Skin of body (tissue), 1 donor: ENCODE measurements at regions not wholly inside any gene's neighbourhood (a gene's known extent, or its start where the extent isn't known, plus 50 kb on each side); places are given as distances from the start of the nearest gene placed in this dataset.
"Not testable (repeated sequence)": the region's sequence is repeated elsewhere in the genome, so short reads cannot be mapped to it uniquely, and the experiment has no call there.

Experiments
- DNase-seq: peaks from one replicate; lab custom pipeline; 2025; lab: John Stamatoyannopoulos, UW

- no peak for DNase-seq
Observed at GRCh38 chr1:199508072-199508471, 519.4 kb upstream of the NR5A2 start.

GRCh38 chr1:199508653-199509052, 518.9 kb upstream of the NR5A2 start:
- DNase-seq, result no peak

GRCh38 chr1:199509456-199509855, 518.1 kb upstream of the NR5A2 start:
- DNase-seq, result no peak

GRCh38 chr1:199510314-199510713, 517.2 kb upstream of the NR5A2 start:
- DNase-seq, result no peak

GRCh38 chr1:199512037-199512710, 515.3 kb upstream of the NR5A2 start:
- no peak for DNase-seq

- no peak for DNase-seq
Observed at GRCh38 chr1:199515261-199515660, 512.2 kb upstream of the NR5A2 start.

- no peak for DNase-seq
Observed at GRCh38 chr1:199522338-199522737, 505.2 kb upstream of the NR5A2 start.

GRCh38 chr1:199522936-199523335, 504.6 kb upstream of the NR5A2 start:
- DNase-seq, result no peak

GRCh38 chr1:199529324-199529723, 498.2 kb upstream of the NR5A2 start:
- DNase-seq, result no peak

- not testable (repeated sequence) for DNase-seq
Observed at GRCh38 chr1:199533361-199533760, 494.1 kb upstream of the NR5A2 start.

- DNase-seq, result no peak
Observed at GRCh38 chr1:199545780-199546179, 481.7 kb upstream of the NR5A2 start.

- no peak for DNase-seq
Observed at GRCh38 chr1:199546323-199546722, 481.2 kb upstream of the NR5A2 start.

GRCh38 chr1:199549421-199549820, 478.1 kb upstream of the NR5A2 start:
- no peak for DNase-seq

GRCh38 chr1:199550199-199551065, 477.1 kb upstream of the NR5A2 start:
- DNase-seq, result no peak

GRCh38 chr1:199551967-199552565, 475.4 kb upstream of the NR5A2 start:
- peak; percentile 50 for DNase-seq

- DNase-seq, result no peak
Observed at GRCh38 chr1:199553104-199553503, 474.4 kb upstream of the NR5A2 start.

- DNase-seq, result no peak
Observed at GRCh38 chr1:199561334-199561733, 466.2 kb upstream of the NR5A2 start.

- DNase-seq, result peak; percentile 3
Observed at GRCh38 chr1:199573047-199573446, 454.5 kb upstream of the NR5A2 start.

GRCh38 chr1:199574950-199575349, 452.6 kb upstream of the NR5A2 start:
- no peak for DNase-seq

GRCh38 chr1:199580300-199580699, 447.2 kb upstream of the NR5A2 start:
- DNase-seq, result no peak

- DNase-seq, result no peak
Observed at GRCh38 chr1:199585392-199585791, 442.1 kb upstream of the NR5A2 start.

GRCh38 chr1:199590708-199591107, 436.8 kb upstream of the NR5A2 start:
- DNase-seq, result no peak
